ENCODE measurements at regions not wholly inside any gene's neighbourhood (a gene's known extent, or its start where the extent isn't known, plus 50 kb on each side); places are given as distances from the start of the nearest gene placed in this dataset.

DNA sequence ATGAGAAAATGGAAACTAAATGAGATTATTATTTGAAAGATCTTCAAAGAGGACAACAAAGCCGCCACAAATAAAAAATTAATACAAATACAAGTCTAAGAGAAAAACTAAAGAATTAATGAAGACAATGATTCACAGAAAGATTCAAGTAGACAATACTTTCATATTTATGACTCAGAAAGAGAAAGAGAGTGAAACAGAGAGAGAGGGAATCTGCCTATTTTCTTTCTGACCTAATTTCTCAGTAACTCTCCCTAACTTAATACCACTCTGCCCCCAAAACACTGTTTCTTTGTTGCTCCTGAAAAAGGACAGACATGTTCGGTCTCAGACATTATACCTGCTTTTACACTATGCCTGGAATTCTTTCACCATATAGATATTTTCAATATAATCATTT lies 259.1 kb downstream of the SLC6A15 start (continued):
- TF ChIP-seq, protein P1, sequence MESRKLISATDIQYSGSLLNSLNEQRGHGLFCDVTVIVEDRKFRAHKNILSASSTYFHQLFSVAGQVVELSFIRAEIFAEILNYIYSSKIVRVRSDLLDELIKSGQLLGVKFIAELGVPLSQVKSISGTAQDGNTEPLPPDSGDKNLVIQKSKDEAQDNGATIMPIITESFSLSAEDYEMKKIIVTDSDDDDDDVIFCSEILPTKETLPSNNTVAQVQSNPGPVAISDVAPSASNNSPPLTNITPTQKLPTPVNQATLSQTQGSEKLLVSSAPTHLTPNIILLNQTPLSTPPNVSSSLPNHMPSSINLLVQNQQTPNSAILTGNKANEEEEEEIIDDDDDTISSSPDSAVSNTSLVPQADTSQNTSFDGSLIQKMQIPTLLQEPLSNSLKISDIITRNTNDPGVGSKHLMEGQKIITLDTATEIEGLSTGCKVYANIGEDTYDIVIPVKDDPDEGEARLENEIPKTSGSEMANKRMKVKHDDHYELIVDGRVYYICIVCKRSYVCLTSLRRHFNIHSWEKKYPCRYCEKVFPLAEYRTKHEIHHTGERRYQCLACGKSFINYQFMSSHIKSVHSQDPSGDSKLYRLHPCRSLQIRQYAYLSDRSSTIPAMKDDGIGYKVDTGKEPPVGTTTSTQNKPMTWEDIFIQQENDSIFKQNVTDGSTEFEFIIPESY (IDR thresholded peaks at IDR 0.05): no peak

DNA sequence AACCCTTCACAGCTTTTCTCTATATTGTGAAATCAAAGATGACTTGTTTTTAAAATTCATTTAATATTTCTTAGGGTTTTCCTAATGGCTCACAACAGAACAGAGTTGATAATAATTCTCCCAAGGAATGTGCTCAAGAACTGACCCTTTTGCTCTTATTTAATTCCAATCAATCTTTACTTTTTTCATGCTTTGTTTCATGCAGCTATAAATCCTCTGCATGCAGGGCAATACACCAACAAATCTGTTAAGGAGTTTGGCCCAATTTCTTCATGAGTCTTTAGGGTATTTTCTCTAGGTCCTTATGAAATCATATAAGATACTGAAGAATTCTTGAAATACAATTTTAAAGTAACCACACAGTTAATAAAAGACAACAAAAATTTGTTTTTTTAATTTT lies 264.2 kb downstream of the SLC6A15 start:
- TF ChIP-seq, protein P1 (IDR thresholded peaks at IDR 0.05): no peak
- TF ChIP-seq TAF1 (conservative IDR thresholded peaks at IDR 0.05): no peak
- no peak for TF ChIP-seq RXRA (IDR thresholded peaks at IDR 0.05)
- TF ChIP-seq SP1 (IDR thresholded peaks at IDR 0.05): no peak
- no peak for TF ChIP-seq HNF4A (conservative IDR thresholded peaks at IDR 0.05)
- TF ChIP-seq NR2F2 (IDR thresholded peaks at IDR 0.05): no peak
- TF ChIP-seq EGR1 (IDR thresholded peaks at IDR 0.05; ENCODE audit: low read depth in 2 of 2): no peak
- TF ChIP-seq RAD21 (IDR thresholded peaks at IDR 0.05): no peak
- no peak for TF ChIP-seq FOXA2 (IDR thresholded peaks at IDR 0.05)
- TF ChIP-seq, protein P2, sequence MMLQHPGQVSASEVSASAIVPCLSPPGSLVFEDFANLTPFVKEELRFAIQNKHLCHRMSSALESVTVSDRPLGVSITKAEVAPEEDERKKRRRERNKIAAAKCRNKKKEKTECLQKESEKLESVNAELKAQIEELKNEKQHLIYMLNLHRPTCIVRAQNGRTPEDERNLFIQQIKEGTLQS (IDR thresholded peaks at IDR 0.05): no peak
- TF ChIP-seq FOXA1 (IDR thresholded peaks at IDR 0.05): no peak
- no peak for TF ChIP-seq GABPA (IDR thresholded peaks at IDR 0.05 in 1 of 2, conservative IDR thresholded peaks at IDR 0.05 in 1 of 2)
- TF ChIP-seq CTCF (IDR thresholded peaks at IDR 0.05; ENCODE audit: low read depth, low read length, missing input control): no peak
- TF ChIP-seq HNF4G (IDR thresholded peaks at IDR 0.05): no peak
- no peak for DNase-seq (ENCODE audit: low spot score)
- Histone ChIP-seq H3K9me3 (ENCODE audit: control insufficient read depth in 4 of 4, low read length in 3 of 4) (no peaks in the 10 kb centered on the region), H3K27me3 (ENCODE audit: control insufficient read depth in 4 of 4, insufficient read depth in 4 of 4, low read length in 3 of 4) (no peaks in the 10 kb centered on the region), H3K27ac (ENCODE audit: low read depth in 1 of 2, low read length in 2 of 2) (no peak overlapping the region), H3K36me3 (ENCODE audit: control insufficient read depth in 4 of 4, insufficient read depth in 3 of 4, low read depth in 1 of 4, low read length in 3 of 4) (no peaks in the 10 kb centered on the region), H3K9ac (ENCODE audit: low read depth in 1 of 2, low read length in 2 of 2) (no peak overlapping the region), H3K4me1 (ENCODE audit: control insufficient read depth in 4 of 4, insufficient read depth in 4 of 4, low read length in 3 of 4) (no peaks in the 10 kb centered on the region), H3K4me3 (ENCODE audit: low read depth in 1 of 3, low read length in 3 of 3) (no peak overlapping the region)

- 69% methylated on average over 2 of the region's 2 CpGs for WGBS
- Histone ChIP-seq H3K9me3 (ENCODE audit: control insufficient read depth in 4 of 4, low read length in 3 of 4) (no peaks in the 10 kb centered on the region), H3K4me3 (ENCODE audit: low read depth in 1 of 3, low read length in 3 of 3) (no peak overlapping the region), H3K36me3 (ENCODE audit: control insufficient read depth in 4 of 4, insufficient read depth in 3 of 4, low read depth in 1 of 4, low read length in 3 of 4) (no peaks in the 10 kb centered on the region), H3K4me1 (ENCODE audit: control insufficient read depth in 4 of 4, insufficient read depth in 4 of 4, low read length in 3 of 4) (no peaks in the 10 kb centered on the region), H3K27ac (ENCODE audit: low read depth in 1 of 2, low read length in 2 of 2) (no peak overlapping the region), H3K9ac (ENCODE audit: low read depth in 1 of 2, low read length in 2 of 2) (no peak overlapping the region), H3K27me3 (ENCODE audit: control insufficient read depth in 4 of 4, insufficient read depth in 4 of 4, low read length in 3 of 4) (no peaks in the 10 kb centered on the region)
- DNase-seq (ENCODE audit: low spot score): no peak
- TF ChIP-seq RAD21 (IDR thresholded peaks at IDR 0.05): no peak
- no peak for TF ChIP-seq YY1 (IDR thresholded peaks at IDR 0.05)
- no peak for TF ChIP-seq FOXA2 (IDR thresholded peaks at IDR 0.05)
- TF ChIP-seq EGR1 (IDR thresholded peaks at IDR 0.05; ENCODE audit: low read depth in 2 of 2): no peak
- TF ChIP-seq JUND (IDR thresholded peaks at IDR 0.05): no peak
- no peak for TF ChIP-seq HNF4A (conservative IDR thresholded peaks at IDR 0.05)
- TF ChIP-seq, protein P1 (IDR thresholded peaks at IDR 0.05): no peak
- no peak for TF ChIP-seq FOXA1 (IDR thresholded peaks at IDR 0.05)
- TF ChIP-seq GABPA (IDR thresholded peaks at IDR 0.05 in 1 of 2, conservative IDR thresholded peaks at IDR 0.05 in 1 of 2): no peak
- no peak for TF ChIP-seq HNF4G (IDR thresholded peaks at IDR 0.05)
Measured at GRCh38 chr12:84644908-84645307, 267.7 kb downstream of the SLC6A15 start.
